Stimulated activated CD8-positive, alpha-beta memory T cell treated with anti-CD3 and anti-CD28 coated beads, Interleukin-12 subunit alpha, Interleukin-12 subunit beta, amount 100 ng/mL, for 24 hours (primary cell): ENCODE measurements at regions not wholly inside any gene's neighbourhood (a gene's known extent, or its start where the extent isn't known, plus 50 kb on each side); places are given as distances from the start of the nearest gene placed in this dataset.

Experiments
- DNase-seq: peaks from one replicate; pipeline ENCODE4 v3.0.0-alpha.2; 2020; ENCODE audit errors: extremely low read depth

DNA sequence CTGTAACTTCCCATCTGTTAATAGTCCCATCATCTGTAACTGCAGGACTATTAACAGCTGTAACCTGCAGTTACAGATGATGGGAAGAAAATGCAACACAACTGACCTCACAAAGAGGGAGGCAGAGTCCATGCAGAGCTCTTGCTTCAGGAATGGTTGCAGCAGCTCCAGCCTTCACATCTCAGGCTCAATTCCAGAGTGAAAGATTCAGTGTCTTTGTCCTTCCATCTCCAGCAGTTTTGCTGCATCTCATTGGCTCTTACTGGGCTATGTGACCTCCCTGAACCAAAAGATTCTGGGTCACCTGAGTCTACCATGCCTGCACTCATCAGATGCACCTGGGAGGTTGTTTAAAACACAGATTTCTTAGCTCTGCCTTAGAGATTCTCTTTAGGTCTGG is 686.7 kb downstream of the MATN1 start:
- DNase-seq: no peak

- no peak for DNase-seq
Observed at GRCh38 chr1:30036229-30036547, 687.2 kb downstream of the MATN1 start.

- DNase-seq: no peak
Observed at GRCh38 chr1:30035522-30036228, 687.7 kb downstream of the MATN1 start.

DNA sequence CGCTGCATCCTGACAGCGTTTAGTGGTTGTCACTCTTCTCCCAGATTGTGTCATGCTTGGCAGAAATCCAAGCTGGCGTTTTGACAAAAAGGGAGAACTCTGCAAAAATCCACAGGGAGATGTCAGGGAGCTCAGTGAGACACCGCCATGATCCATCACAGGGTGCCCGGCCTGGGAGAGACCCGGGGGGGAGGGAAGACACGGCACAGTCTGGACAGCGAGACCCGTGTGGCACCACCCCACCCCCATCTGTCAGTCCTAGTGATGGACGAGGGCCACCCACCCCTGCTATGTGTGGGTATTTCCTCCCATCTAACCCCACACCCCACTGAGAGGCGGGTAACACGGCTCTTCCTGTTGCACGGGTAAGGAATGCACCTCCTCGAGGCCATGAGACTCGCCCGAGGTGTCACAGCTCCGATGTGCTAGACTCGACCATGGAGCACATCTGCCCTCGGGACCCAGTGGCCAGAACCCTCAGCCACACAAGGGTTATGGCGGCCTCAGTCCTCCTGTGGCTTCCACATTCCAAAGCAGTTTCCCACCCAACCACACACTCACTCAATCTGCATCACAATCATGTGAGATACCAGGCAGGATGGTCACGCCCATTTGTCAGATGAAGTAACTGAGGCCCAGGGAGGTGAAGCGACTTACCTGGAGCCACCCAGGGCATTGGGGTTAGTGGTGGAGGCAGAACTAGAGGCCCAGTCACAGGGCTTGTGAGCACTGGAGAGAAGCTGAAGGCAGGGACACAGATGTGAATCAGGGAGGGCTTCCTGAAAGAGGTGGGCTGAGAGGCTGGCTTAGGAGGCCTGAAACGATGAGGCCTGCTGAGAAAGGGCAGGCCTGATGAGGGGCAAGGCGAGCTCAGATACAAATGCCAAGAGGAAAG is 688.5 kb downstream of the MATN1 start:
- no peak for DNase-seq

DNA sequence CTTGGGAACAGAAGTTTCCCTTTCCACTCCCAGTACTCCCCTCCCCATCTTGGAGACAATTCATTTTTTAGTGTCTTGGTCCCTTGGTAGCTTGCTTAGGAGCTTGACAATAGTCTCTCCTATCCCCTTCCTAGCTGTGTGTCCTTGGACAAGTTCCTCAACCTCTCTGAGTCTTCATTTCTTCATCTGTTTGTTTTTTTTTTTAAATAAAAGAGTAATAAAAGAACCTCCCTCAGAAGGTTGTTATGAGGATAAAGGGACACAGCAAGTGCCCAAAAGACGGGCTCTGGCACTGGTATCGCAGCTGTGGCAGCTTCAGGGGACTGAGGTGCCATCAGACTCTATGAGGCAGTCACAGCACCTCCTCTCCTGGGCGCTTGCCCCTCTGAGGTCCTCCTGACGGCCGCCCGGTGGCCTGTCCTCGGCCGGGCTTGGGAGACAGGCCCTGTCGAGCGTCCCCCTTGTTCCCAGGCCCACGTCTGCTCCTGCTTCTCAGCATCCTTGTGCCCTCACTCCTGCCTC is 689.2 kb downstream of the MATN1 start:
- no peak for DNase-seq

- DNase-seq: no peak
Observed at GRCh38 chr1:30033256-30034104, 689.9 kb downstream of the MATN1 start.

DNA sequence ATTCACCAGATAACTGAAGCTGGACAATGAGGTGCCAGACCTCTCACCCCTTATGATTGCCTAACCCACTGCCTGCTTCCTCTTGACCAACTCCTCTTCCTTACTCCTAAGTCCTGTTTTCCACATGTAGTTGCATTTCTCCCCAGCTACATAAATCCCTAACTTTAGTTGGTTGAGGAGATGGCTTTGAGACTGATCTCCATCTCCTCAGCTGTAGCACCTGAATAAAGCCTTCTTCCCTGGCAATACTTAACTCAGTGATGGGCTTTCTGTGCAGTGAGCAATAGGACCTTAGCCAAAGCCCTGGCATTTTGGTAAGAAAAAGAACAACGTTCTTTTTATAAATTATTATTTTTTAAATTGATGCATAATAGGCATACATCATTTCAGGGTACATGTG is 691.1 kb downstream of the MATN1 start:
- DNase-seq: no peak

DNA sequence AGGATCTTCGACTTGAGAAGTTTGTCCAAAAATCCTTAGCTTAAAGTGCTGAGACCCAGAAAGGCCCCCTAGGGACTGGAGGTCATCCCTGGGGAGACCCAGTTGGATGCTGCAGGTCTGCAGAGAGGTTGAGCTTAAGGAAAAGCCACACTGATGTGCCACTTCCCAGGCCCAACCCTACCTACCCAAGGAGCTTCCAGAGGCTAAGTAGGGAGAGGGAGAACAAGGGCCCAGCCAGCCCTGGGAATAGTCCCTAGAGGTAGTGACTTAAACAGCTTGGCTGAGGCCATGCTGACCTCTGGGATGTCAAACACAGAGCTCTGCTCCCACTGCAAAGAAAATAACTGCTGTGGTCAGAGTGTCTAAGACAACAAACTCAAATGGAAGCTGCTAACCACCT is 693.7 kb downstream of the MATN1 start:
- DNase-seq: no peak

DNA sequence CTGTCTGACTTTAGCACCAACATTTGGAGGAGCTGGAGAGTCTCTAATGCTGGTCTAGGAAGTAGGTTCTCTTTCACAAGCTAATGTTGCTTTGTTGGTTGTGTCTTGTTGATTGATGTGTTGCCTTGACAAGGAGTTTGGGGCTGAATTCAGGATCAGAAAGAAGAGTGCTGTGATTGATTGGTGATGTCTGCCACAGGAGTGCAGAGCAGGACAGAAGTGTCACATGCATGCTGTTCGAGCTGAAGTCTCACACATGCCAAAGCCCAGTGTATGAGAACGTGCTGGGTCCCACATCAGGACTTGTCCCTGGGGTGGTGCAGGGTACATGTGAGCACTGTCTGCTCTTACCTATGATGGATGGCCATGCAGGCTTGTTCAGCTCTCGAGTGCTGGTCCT is 694.4 kb downstream of the MATN1 start:
- DNase-seq: no peak

GRCh38 chr1:30028283-30028682 is 695.1 kb downstream of the MATN1 start:
- no peak for DNase-seq

GRCh38 chr1:30027247-30027646 is 696.1 kb downstream of the MATN1 start:
- no peak for DNase-seq

DNA sequence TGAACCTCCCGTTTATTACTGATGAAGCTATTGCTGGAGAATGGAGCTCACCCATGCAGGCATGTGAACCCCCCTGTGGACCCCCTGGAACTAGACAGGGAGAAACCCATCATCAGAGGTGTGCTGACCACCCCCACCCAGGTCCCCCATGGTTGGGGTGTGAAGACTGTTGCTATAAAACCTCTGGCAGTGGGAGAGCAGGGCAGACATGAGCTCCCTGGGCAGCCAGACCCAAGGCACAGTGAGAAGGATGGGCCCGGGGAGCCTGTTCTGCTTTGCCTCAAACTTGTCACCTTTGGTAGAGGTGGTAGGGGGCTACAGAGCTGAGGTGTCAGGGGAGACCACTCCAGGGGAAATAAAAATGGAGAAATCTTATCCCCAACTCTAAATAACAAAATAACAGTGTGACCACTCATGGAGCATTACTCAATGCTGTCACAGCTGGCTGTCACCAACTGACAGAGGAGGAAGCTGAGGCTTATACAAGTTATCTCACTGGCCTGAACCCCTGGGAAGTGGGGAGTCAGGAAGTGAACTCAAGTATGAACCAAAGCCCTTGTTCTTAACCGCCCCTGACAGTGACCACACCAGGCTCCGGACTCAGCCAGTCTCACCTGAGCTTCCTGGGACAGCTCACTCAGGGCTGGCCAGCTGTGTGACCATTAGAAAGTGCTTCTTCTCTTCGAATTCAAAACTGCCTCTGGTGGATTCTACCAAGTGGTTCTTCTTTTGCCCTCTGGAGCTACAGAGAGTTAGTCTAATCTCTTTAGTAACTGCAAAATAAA is 698.8 kb downstream of the MATN1 start:
- DNase-seq: no peak

DNA sequence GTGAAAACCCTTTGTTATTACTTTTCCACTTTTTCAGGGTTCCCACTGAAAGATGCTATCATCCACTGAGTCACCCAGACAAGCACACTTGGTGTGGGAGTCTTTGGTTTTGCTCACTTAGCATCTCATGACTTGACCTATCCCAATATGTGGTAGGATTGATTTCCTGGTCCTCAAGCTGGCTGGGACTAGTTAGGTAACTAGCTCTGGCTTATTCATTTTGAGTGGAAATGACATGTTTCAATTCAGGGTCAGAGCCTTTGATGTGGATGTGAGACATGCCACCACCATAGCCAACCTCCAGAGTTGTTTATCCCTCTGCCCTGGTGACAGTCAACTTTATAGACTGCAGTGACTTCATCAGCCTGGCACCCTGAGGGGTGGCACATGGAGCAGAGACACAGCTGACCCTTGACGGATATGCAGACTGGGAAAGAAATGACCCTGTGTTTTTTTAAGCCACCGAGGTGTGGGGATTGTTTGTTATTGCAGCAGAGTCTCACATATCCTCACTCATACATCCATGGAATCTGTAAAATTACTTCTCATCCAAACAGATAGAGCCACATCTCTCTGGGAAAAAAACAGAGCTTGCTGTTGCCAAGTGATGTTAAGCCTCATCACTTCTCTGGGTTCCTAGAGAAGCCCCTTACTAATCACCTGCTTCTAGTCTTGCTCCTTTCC is 699.9 kb downstream of the MATN1 start:
- no peak for DNase-seq

GRCh38 chr1:30014031-30014430 is 709.4 kb downstream of the MATN1 start:
- DNase-seq: no peak

- DNase-seq: no peak
Observed at GRCh38 chr1:30012455-30013440, 710.6 kb downstream of the MATN1 start.

DNA sequence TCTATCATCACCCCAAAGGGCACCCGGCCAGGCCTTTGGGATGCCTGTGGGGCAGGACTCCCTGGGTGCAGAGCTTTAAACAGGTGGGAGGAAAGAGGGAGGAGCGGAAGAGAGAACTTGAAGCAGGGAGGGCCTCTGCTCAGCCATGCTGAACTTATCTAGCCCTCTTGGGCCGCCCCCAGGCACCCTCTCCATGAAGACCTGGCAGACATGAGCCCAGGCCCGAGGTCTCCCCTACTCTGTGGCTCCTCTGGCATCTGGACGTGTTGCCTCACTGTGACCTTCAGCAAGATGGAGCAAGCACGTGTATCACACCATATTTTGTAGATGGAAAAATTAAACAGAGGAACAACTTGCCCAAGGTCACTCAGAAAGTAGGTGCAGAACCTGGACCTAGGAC is 711.4 kb downstream of the MATN1 start:
- DNase-seq: no peak

- DNase-seq: no peak
Observed at GRCh38 chr1:30010506-30011106, 712.8 kb downstream of the MATN1 start.

GRCh38 chr1:30009720-30010119 is 713.7 kb downstream of the MATN1 start:
- no peak for DNase-seq

DNA sequence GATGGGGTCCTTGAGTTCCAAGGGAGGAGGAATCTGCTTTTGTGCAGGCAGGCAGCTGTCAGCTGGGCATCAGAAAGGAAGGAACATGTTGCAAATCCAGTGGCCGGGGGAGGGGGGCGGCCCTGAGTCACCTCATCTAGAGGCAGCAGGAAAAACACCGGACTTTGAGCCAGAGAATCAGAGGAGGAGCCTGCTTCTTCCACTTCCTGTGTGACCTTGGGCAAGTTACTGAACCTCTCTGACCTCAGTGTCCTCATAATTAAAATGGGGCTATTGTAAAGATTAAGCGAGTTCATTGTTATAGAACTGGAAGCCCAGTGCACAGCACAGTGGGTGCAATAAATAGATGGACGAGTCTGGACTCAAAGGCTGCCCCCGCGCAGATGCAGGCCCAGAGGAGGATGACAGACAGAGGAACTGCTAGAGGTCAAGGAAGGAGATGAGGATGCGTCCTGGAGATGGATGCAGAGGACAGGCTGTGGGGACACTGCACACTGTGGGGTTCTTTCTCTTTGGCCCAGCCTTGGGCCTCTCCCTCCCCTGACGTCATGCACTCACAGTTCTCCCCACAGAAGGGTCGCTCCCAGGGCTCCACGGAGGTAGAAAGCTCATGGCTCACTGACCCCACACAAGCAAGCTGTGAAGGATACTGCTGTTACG is 714.3 kb downstream of the MATN1 start:
- DNase-seq: no peak
